Left ventricle myocardium inferior (tissue), 1 donor: ENCODE measurements at regions not wholly inside any gene's neighbourhood (a gene's known extent, or its start where the extent isn't known, plus 50 kb on each side); places are given as distances from the start of the nearest gene placed in this dataset.

Experiments
- DNase-seq: peaks from one replicate; pipeline ENCODE4 v3.0.0-alpha.2; 2020
- H3K27ac ChIP-seq: fragments of 200-600 bp; replicated peaks from 2 replicates; pipeline ENCODE4 v1.8.0; 2021
- H3K27me3 ChIP-seq: fragments of 200-600 bp; 2 replicates; pipeline ENCODE4 v1.8.0; 2021; ENCODE audit warnings: low read depth
- H3K36me3 ChIP-seq: fragments of 200-600 bp; 2 replicates; pipeline ENCODE4 v1.8.0; 2021
- H3K4me1 ChIP-seq: fragments of 200-600 bp; 2 replicates; pipeline ENCODE4 v1.8.0; 2021
- H3K4me3 ChIP-seq: fragments of 200-600 bp; 2 replicates; pipeline ENCODE4 v1.8.0; 2021; ENCODE audit warnings: mild to moderate bottlenecking, moderate library complexity
- H3K9me3 ChIP-seq: fragments of 200-600 bp; replicated peaks from 2 replicates; pipeline ENCODE4 v1.8.0; 2021
- intact Hi-C: fragments of 100-400 bp; cut with micrococcal nuclease; formaldehyde crosslinking; loops from one replicate; pipeline ENCODE4 v1.11.0; 2022
- TF ChIP-seq, protein P1 (sequence below): fragments of 200-600 bp; IDR thresholded peaks from 2 replicates; pipeline ENCODE4 v1.8.0; 2021; ENCODE audit warnings: antibody characterized with exemption, mild to moderate bottlenecking, borderline replicate concordance
- donor health status: DM: no; HTN: yes; CAD: no; lungs with severe emphysema.

- Histone ChIP-seq H3K9me3 (peaks cover 50% of the 10 kb centered on the region), H3K27ac (no peak overlapping the region), H3K4me1 (no peaks in the 10 kb centered on the region), H3K4me3 (no peak overlapping the region), H3K27me3 (no peaks in the 10 kb centered on the region), H3K36me3 (no peaks in the 10 kb centered on the region)
- intact Hi-C loops: no loop called here
- TF ChIP-seq, protein P1, sequence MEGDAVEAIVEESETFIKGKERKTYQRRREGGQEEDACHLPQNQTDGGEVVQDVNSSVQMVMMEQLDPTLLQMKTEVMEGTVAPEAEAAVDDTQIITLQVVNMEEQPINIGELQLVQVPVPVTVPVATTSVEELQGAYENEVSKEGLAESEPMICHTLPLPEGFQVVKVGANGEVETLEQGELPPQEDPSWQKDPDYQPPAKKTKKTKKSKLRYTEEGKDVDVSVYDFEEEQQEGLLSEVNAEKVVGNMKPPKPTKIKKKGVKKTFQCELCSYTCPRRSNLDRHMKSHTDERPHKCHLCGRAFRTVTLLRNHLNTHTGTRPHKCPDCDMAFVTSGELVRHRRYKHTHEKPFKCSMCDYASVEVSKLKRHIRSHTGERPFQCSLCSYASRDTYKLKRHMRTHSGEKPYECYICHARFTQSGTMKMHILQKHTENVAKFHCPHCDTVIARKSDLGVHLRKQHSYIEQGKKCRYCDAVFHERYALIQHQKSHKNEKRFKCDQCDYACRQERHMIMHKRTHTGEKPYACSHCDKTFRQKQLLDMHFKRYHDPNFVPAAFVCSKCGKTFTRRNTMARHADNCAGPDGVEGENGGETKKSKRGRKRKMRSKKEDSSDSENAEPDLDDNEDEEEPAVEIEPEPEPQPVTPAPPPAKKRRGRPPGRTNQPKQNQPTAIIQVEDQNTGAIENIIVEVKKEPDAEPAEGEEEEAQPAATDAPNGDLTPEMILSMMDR: no peak
- DNase-seq: no peak
Measured at GRCh38 chr3:178916223-178916622, 155.4 kb downstream of the ZMAT3 start.

GRCh38 chr3:178915365-178915764 is 156.2 kb downstream of the ZMAT3 start:
- TF ChIP-seq, protein P1: no peak
- Histone ChIP-seq H3K4me3 (no peak overlapping the region), H3K27ac (no peak overlapping the region), H3K4me1 (no peaks in the 10 kb centered on the region), H3K9me3 (peaks cover 50% of the 10 kb centered on the region), H3K36me3 (no peaks in the 10 kb centered on the region), H3K27me3 (no peaks in the 10 kb centered on the region)
- no peak for DNase-seq
- intact Hi-C loops: no loop called here

DNA sequence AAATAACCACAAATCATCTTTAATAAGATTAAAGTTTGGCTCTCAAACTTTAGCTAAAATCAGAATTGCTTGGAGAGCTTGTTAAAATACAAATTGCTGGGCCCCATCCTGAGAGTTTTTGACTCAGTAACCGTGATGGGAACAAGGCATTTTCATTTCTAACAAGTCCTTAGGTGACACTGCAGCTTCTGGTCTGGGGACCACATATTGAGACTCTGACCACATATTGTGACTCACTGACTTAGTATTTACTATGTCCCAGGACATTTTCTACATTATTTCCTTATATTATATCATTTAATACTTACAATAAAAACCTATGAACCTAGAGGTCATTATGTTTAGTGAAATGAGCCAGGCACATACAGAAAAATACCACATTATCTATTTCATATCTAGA is 164.5 kb downstream of the ZMAT3 start:
- H3K4me1 ChIP-seq: no peaks in the 10 kb centered on the region
- peaks cover 2% of the 10 kb centered on the region for H3K9me3 ChIP-seq
- TF ChIP-seq, protein P1: no peak
- no peak overlapping the region for H3K27ac ChIP-seq
- H3K27me3 ChIP-seq: no peaks in the 10 kb centered on the region
- intact Hi-C loops: no loop called here
- H3K4me3 ChIP-seq: no peak overlapping the region
- no peaks in the 10 kb centered on the region for H3K36me3 ChIP-seq
- no peak for DNase-seq

GRCh38 chr3:178901204-178901603 is 170.4 kb downstream of the ZMAT3 start:
- Histone ChIP-seq H3K4me1 (no peaks in the 10 kb centered on the region), H3K27ac (no peak overlapping the region), H3K9me3 (no peaks in the 10 kb centered on the region), H3K36me3 (no peaks in the 10 kb centered on the region), H3K4me3 (no peak overlapping the region), H3K27me3 (no peaks in the 10 kb centered on the region)
- intact Hi-C loops: no loop called here
- DNase-seq: no peak
- TF ChIP-seq, protein P1: no peak

DNA sequence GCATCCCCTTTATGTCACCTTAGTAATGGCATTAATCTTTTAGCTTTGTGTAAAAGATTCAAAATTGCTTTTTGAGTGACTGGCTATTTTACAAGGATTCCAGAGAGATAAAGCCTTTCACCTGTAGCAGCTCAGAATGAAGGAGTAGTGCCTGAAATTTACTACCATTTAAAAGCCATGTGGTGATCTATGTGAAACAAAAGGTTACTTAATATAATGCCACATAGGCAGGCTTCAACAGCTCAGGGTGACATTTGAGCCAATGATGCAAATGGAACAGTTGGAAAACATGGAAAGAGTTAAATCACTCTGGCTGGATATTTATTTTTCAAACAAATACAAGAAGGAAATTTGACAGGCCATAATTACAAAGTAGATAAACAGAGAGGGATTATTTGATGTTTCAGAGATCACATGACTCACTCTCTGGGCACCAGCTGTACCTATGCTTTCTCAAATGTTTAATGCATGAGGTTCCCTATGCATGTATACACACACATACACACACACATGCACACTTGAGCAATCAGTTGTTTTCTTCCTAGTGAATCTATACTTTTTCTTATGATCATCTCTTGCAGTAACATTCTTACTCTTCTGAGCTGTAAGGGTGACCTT is 171.5 kb downstream of the ZMAT3 start:
- H3K36me3 ChIP-seq: no peaks in the 10 kb centered on the region
- TF ChIP-seq, protein P1: no peak

More for the DNA sequence above, 171.5 kb downstream of the ZMAT3 start:
- no peaks in the 10 kb centered on the region for H3K4me1 ChIP-seq
- no peaks in the 10 kb centered on the region for H3K9me3 ChIP-seq
- no peaks in the 10 kb centered on the region for H3K27me3 ChIP-seq
- intact Hi-C loops: no loop called here
- no peak overlapping the region for H3K4me3 ChIP-seq
- no peak for DNase-seq
- H3K27ac ChIP-seq: no peak overlapping the region
